ENCODE measurements at regions not wholly inside any gene's neighbourhood (a gene's known extent, or its start where the extent isn't known, plus 50 kb on each side); places are given as distances from the start of the nearest gene placed in this dataset.
"Not testable (repeated sequence)": the region's sequence is repeated elsewhere in the genome, so short reads cannot be mapped to it uniquely, and the experiment has no call there.

- H3K4me3 Mint-ChIP-seq, result no peak overlapping the region
- intact Hi-C loops (cut with micrococcal nuclease), result no loop called here
- H3K4me1 ChIP-seq (ENCODE audit: control insufficient read depth in 2 of 2, insufficient read depth in 2 of 2, low read length in 2 of 2), result no peaks in the 10 kb centered on the region
- no peaks in the 10 kb centered on the region for H3K27me3 ChIP-seq (ENCODE audit: control insufficient read depth in 2 of 2, insufficient read depth in 2 of 2, low read length in 2 of 2)
- H3K4me3 ChIP-seq (ENCODE audit: low read length), result no peak overlapping the region
- H3K27me3 Mint-ChIP-seq, result no peaks in the 10 kb centered on the region
- ChIA-PET POLR2A (no interaction called here), CTCF (no interaction called here)
- no peak overlapping the region for H3K27ac ChIP-seq (ENCODE audit: low read depth, low read length)
- H3K9me3 Mint-ChIP-seq, result peaks cover 0 to 3% (median 0%) of the 10 kb centered on the region in 11 donors
- no peak for DNase-seq
- no peaks in the 10 kb centered on the region for H3K36me3 Mint-ChIP-seq
- no peak for ATAC-seq
- H3K27ac Mint-ChIP-seq, result no peak overlapping the region
- H3K9me3 ChIP-seq (ENCODE audit: control insufficient read depth in 2 of 3, low read length in 3 of 3), result no peaks in the 10 kb centered on the region
- no peaks in the 10 kb centered on the region for H3K36me3 ChIP-seq (ENCODE audit: control insufficient read depth in 2 of 3, insufficient read depth in 3 of 3, low read length in 3 of 3)
- H3K4me1 Mint-ChIP-seq, result no peaks in the 10 kb centered on the region
Measured at GRCh38 chr7:84757761-84758160, 429.1 kb downstream of the SEMA3D start.

DNA sequence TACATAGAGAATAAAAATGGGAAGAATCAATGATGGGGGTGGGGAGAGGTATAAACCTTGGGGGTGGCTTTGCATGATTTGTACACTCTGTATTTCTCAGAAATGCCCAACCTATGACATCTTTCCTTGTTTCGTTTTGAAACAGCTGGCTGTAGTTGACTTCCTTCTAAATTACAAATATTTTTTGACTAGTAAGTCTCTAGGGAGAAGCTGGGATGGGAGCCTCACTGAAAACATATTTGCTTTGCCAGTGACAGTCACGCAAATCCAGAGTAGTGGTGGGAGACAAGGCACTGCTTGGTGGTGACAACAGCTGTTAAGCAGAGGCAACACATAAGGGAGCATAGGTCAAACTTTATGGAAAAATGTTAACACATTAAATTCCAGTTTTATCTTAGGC lies 440.5 kb downstream of the SEMA3D start:
- no peaks in the 10 kb centered on the region for H3K9me3 ChIP-seq (ENCODE audit: control insufficient read depth in 2 of 3, low read length in 3 of 3)
- H3K4me1 ChIP-seq (ENCODE audit: control insufficient read depth in 2 of 2, insufficient read depth in 2 of 2, low read length in 2 of 2), result no peaks in the 10 kb centered on the region
- CTCF ChIA-PET, result no interaction called here
- no peaks in the 10 kb centered on the region for H3K36me3 Mint-ChIP-seq
- peaks cover 0 to 10% (median 0%) of the 10 kb centered on the region in 5 donors for H3K27me3 Mint-ChIP-seq
- peaks cover 0 to 2% (median 0%) of the 10 kb centered on the region in 11 donors for H3K9me3 Mint-ChIP-seq
- POLR2A ChIA-PET, result no interaction called here
- H3K4me3 ChIP-seq (ENCODE audit: low read length), result no peak overlapping the region
- H3K27ac ChIP-seq (ENCODE audit: low read depth, low read length), result no peak overlapping the region
- H3K4me1 Mint-ChIP-seq, result no peaks in the 10 kb centered on the region
- no peak overlapping the region for H3K27ac Mint-ChIP-seq
- no peaks in the 10 kb centered on the region for H3K27me3 ChIP-seq (ENCODE audit: control insufficient read depth in 2 of 2, insufficient read depth in 2 of 2, low read length in 2 of 2)
- no peak for ATAC-seq
- H3K36me3 ChIP-seq (ENCODE audit: control insufficient read depth in 2 of 3, insufficient read depth in 3 of 3, low read length in 3 of 3), result no peaks in the 10 kb centered on the region
- no peak overlapping the region for H3K4me3 Mint-ChIP-seq
- no peak for DNase-seq
- intact Hi-C loops (cut with micrococcal nuclease), result no loop called here

GRCh38 chr7:84744385-84744784 lies 442.5 kb downstream of the SEMA3D start:
- Histone ChIP-seq H3K4me1 (ENCODE audit: control insufficient read depth in 2 of 2, insufficient read depth in 2 of 2, low read length in 2 of 2) (no peaks in the 10 kb centered on the region), H3K27ac (ENCODE audit: low read depth, low read length) (no peak overlapping the region), H3K27me3 (ENCODE audit: control insufficient read depth in 2 of 2, insufficient read depth in 2 of 2, low read length in 2 of 2) (no peaks in the 10 kb centered on the region), H3K4me3 (ENCODE audit: low read length) (no peak overlapping the region), H3K36me3 (ENCODE audit: control insufficient read depth in 2 of 3, insufficient read depth in 3 of 3, low read length in 3 of 3) (no peaks in the 10 kb centered on the region), H3K9me3 (ENCODE audit: control insufficient read depth in 2 of 3, low read length in 3 of 3) (no peaks in the 10 kb centered on the region)
- Mint-ChIP-seq H3K9me3 (peaks cover 0 to 2% (median 0%) of the 10 kb centered on the region in 11 donors), H3K27me3 (peaks cover 0 to 4% (median 0%) of the 10 kb centered on the region in 5 donors), H3K36me3 (no peaks in the 10 kb centered on the region), H3K4me1 (no peaks in the 10 kb centered on the region), H3K27ac (no peak overlapping the region), H3K4me3 (no peak overlapping the region)
- POLR2A ChIA-PET, result no interaction called here
- no peak for DNase-seq
- ATAC-seq, result no peak
- CTCF ChIA-PET, result no interaction called here
- intact Hi-C loops (cut with micrococcal nuclease), result no loop called here

GRCh38 chr7:84738583-84739150 lies 448.2 kb downstream of the SEMA3D start:
- Histone ChIP-seq H3K27ac (ENCODE audit: low read depth, low read length) (no peak overlapping the region), H3K9me3 (ENCODE audit: control insufficient read depth in 2 of 3, low read length in 3 of 3) (no peaks in the 10 kb centered on the region), H3K4me3 (ENCODE audit: low read length) (no peak overlapping the region), H3K27me3 (ENCODE audit: control insufficient read depth in 2 of 2, insufficient read depth in 2 of 2, low read length in 2 of 2) (no peaks in the 10 kb centered on the region), H3K4me1 (ENCODE audit: control insufficient read depth in 2 of 2, insufficient read depth in 2 of 2, low read length in 2 of 2) (no peaks in the 10 kb centered on the region), H3K36me3 (ENCODE audit: control insufficient read depth in 2 of 3, insufficient read depth in 3 of 3, low read length in 3 of 3) (no peaks in the 10 kb centered on the region)
- intact Hi-C loops (cut with micrococcal nuclease), result no loop called here
- no peak overlapping the region for H3K4me3 Mint-ChIP-seq
- ChIA-PET CTCF (no interaction called here), POLR2A (no interaction called here)
- H3K4me1 Mint-ChIP-seq, result no peaks in the 10 kb centered on the region
- H3K36me3 Mint-ChIP-seq, result no peaks in the 10 kb centered on the region
- H3K9me3 Mint-ChIP-seq, result peaks cover 0 to 7% (median 0%) of the 10 kb centered on the region in 11 donors
- no peak overlapping the region for H3K27ac Mint-ChIP-seq
- DNase-seq (no peak), ATAC-seq (no peak)
- no peaks in the 10 kb centered on the region for H3K27me3 Mint-ChIP-seq

DNA sequence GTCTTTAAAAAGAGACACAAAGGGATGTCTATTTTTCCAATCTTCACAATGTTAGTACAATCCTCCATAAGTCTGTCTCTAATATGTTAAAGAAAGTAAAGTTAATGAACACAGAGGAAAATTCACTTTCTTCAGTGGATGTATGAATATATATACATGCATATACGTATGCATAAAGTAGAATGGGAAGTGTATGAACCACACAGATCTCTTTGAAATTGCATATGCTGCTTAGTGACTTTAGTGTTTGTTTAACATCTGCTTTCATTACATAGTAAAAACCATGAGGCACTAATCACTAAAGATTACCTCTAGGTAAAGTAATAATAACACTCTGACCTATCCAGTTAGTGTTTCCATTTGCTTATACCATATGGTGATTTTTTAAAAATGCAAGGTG lies 451.2 kb downstream of the SEMA3D start:
- H3K27ac Mint-ChIP-seq, result no peak overlapping the region
- Histone ChIP-seq H3K4me1 (ENCODE audit: control insufficient read depth in 2 of 2, insufficient read depth in 2 of 2, low read length in 2 of 2) (no peaks in the 10 kb centered on the region), H3K27me3 (ENCODE audit: control insufficient read depth in 2 of 2, insufficient read depth in 2 of 2, low read length in 2 of 2) (no peaks in the 10 kb centered on the region), H3K4me3 (ENCODE audit: low read length) (no peak overlapping the region), H3K36me3 (ENCODE audit: control insufficient read depth in 2 of 3, insufficient read depth in 3 of 3, low read length in 3 of 3) (no peaks in the 10 kb centered on the region), H3K27ac (ENCODE audit: low read depth, low read length) (no peak overlapping the region), H3K9me3 (ENCODE audit: control insufficient read depth in 2 of 3, low read length in 3 of 3) (no peaks in the 10 kb centered on the region)
- DNase-seq (no peak), ATAC-seq (no peak)
- ChIA-PET POLR2A (no interaction called here), CTCF (no interaction called here)
- H3K9me3 Mint-ChIP-seq, result peaks cover 1 to 19% (median 5%) of the 10 kb centered on the region in 11 donors
- H3K27me3 Mint-ChIP-seq, result no peaks in the 10 kb centered on the region
- no peaks in the 10 kb centered on the region for H3K36me3 Mint-ChIP-seq
- intact Hi-C loops (cut with micrococcal nuclease), result no loop called here
- no peak overlapping the region for H3K4me3 Mint-ChIP-seq
- no peaks in the 10 kb centered on the region for H3K4me1 Mint-ChIP-seq

DNA sequence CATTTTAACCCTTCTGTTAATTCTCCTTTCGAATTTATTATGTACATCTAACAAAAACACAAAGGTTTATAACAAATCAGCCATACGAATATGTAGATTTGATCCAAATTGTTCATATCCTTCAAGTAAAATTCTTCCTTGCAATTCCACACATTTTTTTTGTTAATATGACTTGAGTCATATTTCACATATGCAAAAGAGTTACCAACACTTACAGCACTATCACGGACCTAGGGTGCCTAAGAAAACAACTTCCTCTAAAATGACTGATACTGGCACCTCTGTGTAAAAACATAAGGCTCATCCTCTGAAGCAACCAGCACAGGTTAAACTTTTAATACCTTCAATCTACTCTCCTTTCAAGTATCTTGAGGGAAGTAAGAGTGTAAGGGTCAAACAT lies 451.8 kb downstream of the SEMA3D start:
- Histone ChIP-seq H3K36me3 (ENCODE audit: control insufficient read depth in 2 of 3, insufficient read depth in 3 of 3, low read length in 3 of 3) (no peaks in the 10 kb centered on the region), H3K9me3 (ENCODE audit: control insufficient read depth in 2 of 3, low read length in 3 of 3) (no peaks in the 10 kb centered on the region), H3K27me3 (ENCODE audit: control insufficient read depth in 2 of 2, insufficient read depth in 2 of 2, low read length in 2 of 2) (no peaks in the 10 kb centered on the region), H3K4me1 (ENCODE audit: control insufficient read depth in 2 of 2, insufficient read depth in 2 of 2, low read length in 2 of 2) (no peaks in the 10 kb centered on the region), H3K4me3 (ENCODE audit: low read length) (no peak overlapping the region), H3K27ac (ENCODE audit: low read depth, low read length) (no peak overlapping the region)
- H3K4me1 Mint-ChIP-seq, result no peaks in the 10 kb centered on the region
- CTCF ChIA-PET, result no interaction called here
- intact Hi-C loops (cut with micrococcal nuclease), result no loop called here
- DNase-seq, result no peak
- POLR2A ChIA-PET, result no interaction called here
- peaks cover 1 to 19% (median 5%) of the 10 kb centered on the region in 11 donors for H3K9me3 Mint-ChIP-seq
- H3K36me3 Mint-ChIP-seq, result no peaks in the 10 kb centered on the region
- H3K27me3 Mint-ChIP-seq, result no peaks in the 10 kb centered on the region
- no peak overlapping the region for H3K27ac Mint-ChIP-seq
- no peak overlapping the region for H3K4me3 Mint-ChIP-seq
- ATAC-seq, result no peak

DNA sequence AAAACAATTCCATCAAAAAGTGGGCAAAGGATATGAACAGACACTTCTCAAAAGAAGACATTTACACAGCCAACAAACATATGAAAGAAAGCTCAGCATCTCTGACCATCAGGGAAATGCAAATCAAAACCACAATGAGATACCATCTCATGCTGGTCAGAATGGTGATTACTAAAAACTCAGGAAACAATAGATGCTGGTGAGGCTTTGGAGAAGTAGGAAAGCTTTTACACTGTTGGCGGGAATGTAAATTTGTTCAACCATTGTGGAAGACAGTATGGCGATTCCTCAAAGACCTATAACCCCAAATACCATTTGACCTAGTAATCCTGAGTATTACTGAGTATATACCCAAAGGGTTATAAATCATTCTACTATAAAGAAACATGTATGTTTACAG lies 452.9 kb downstream of the SEMA3D start:
- H3K27ac ChIP-seq (ENCODE audit: low read depth, low read length); intact Hi-C loops (cut with micrococcal nuclease); H3K4me3 Mint-ChIP-seq; H3K9me3 ChIP-seq (ENCODE audit: control insufficient read depth in 2 of 3, low read length in 3 of 3); H3K36me3 ChIP-seq (ENCODE audit: control insufficient read depth in 2 of 3, insufficient read depth in 3 of 3, low read length in 3 of 3); ATAC-seq; DNase-seq; CTCF ChIA-PET; H3K27me3 Mint-ChIP-seq; H3K4me1 Mint-ChIP-seq; H3K4me3 ChIP-seq (ENCODE audit: low read length); POLR2A ChIA-PET; H3K27ac Mint-ChIP-seq; H3K36me3 Mint-ChIP-seq; H3K4me1 ChIP-seq (ENCODE audit: control insufficient read depth in 2 of 2, insufficient read depth in 2 of 2, low read length in 2 of 2); H3K27me3 ChIP-seq (ENCODE audit: control insufficient read depth in 2 of 2, insufficient read depth in 2 of 2, low read length in 2 of 2): not testable (repeated sequence)
- peaks cover 1 to 19% (median 5%) of the 10 kb centered on the region in 11 donors for H3K9me3 Mint-ChIP-seq

Data from naive thymus-derived CD4-positive, alpha-beta T cell (primary cell).